Vagina (tissue), 2 donors: ENCODE measurements at regions not wholly inside any gene's neighbourhood (a gene's known extent, or its start where the extent isn't known, plus 50 kb on each side); places are given as distances from the start of the nearest gene placed in this dataset.

Experiments
- POLR2A ChIP-seq, 2 donors: fragments of 450-650 bp; IDR thresholded peaks; one replicate each; pipeline ENCODE4 v1.6.1; 2017; ENCODE audit warnings: antibody characterized with exemption in 2 of 2, mild to moderate bottlenecking in 2 of 2, moderate library complexity in 2 of 2
- POLR2AphosphoS5 ChIP-seq, 2 donors: sonication (generic); formaldehyde crosslinking; IDR thresholded peaks; one replicate each; pipeline ENCODE4 v1.9.0; 2017; ENCODE audit warnings: antibody characterized with exemption in 2 of 2, mild to moderate bottlenecking in 2 of 2, low read depth in 1 of 2; ENCODE audit not compliant: insufficient read depth in 1 of 2
- TF ChIP-seq, protein P1 (sequence below), 3 experiments: fragments of 450-650 bp in 2 of 3; fragments of 200-600 bp in 1 of 3; sonication (generic) in 1 of 3; IDR thresholded peaks; one replicate each; pipeline ENCODE4 v1.5.1; 2017 to 2019; ENCODE audit warnings: antibody characterized with exemption in 3 of 3, mild to moderate bottlenecking in 2 of 3, moderate library complexity in 2 of 3

- TF ChIP-seq, protein P1, sequence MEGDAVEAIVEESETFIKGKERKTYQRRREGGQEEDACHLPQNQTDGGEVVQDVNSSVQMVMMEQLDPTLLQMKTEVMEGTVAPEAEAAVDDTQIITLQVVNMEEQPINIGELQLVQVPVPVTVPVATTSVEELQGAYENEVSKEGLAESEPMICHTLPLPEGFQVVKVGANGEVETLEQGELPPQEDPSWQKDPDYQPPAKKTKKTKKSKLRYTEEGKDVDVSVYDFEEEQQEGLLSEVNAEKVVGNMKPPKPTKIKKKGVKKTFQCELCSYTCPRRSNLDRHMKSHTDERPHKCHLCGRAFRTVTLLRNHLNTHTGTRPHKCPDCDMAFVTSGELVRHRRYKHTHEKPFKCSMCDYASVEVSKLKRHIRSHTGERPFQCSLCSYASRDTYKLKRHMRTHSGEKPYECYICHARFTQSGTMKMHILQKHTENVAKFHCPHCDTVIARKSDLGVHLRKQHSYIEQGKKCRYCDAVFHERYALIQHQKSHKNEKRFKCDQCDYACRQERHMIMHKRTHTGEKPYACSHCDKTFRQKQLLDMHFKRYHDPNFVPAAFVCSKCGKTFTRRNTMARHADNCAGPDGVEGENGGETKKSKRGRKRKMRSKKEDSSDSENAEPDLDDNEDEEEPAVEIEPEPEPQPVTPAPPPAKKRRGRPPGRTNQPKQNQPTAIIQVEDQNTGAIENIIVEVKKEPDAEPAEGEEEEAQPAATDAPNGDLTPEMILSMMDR (IDR thresholded peaks at IDR 0.05): no peak
- no peak for TF ChIP-seq POLR2AphosphoS5 (IDR thresholded peaks at IDR 0.05; ENCODE audit: insufficient read depth in 1 of 2, low read depth in 1 of 2)
- TF ChIP-seq POLR2A (IDR thresholded peaks at IDR 0.05): no peak
These were observed 104.8 kb upstream of the CCDC54 start for GRCh38 chr3:107272471-107272870.
